ENCODE measurements at regions not wholly inside any gene's neighbourhood (a gene's known extent, or its start where the extent isn't known, plus 50 kb on each side); places are given as distances from the start of the nearest gene placed in this dataset.
A peak's percentile ranks its signal among the peaks of the same experiment; 100 is the strongest.

DNA sequence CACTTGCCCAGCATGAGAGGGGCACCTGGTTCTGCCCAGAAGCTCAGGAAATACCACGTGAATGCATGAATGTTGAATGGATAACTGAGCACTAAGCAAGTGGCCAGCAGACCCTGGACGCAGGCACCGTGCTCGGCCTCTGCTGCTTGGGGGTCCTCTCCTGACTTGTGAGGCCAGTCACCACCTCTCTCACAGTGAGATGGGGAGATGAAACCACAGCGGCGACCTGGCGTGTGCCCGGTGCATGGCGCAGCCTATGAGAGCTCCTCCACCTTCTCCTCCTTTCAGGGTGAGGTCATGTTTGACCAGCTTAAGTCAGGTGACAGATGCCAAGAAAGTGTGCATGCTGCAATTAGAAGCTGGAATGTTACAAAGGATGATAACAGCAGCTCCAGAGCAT, 75.5 kb downstream of the HMX1 start:
- DNase-seq (ENCODE audit: low read depth) = no peak

- DNase-seq (ENCODE audit: low read depth) = no peak
Observed at GRCh38 chr4:8795140-8795539, 76.5 kb downstream of the HMX1 start.

DNA sequence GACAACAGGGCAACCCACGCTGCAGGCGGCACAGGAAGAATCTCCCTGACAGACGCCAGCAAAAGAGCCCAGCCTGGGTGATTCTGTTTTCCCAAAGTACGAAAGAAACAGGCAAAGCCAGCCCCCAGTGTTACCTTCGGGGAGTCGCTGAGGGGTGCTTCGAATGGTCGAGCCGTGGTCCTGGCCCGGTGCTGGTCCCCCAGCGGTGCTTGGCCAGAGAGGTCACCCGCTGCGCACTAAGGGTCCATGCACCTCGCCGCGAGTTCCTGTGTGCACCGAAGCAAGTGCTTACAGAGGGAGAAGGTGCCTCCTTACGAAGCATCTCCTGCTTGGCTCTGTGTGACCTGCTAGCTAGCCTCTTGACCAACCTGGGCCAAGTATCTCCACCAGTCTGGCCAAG, 77.1 kb downstream of the HMX1 start:
- no peak for DNase-seq (ENCODE audit: low read depth)

DNA sequence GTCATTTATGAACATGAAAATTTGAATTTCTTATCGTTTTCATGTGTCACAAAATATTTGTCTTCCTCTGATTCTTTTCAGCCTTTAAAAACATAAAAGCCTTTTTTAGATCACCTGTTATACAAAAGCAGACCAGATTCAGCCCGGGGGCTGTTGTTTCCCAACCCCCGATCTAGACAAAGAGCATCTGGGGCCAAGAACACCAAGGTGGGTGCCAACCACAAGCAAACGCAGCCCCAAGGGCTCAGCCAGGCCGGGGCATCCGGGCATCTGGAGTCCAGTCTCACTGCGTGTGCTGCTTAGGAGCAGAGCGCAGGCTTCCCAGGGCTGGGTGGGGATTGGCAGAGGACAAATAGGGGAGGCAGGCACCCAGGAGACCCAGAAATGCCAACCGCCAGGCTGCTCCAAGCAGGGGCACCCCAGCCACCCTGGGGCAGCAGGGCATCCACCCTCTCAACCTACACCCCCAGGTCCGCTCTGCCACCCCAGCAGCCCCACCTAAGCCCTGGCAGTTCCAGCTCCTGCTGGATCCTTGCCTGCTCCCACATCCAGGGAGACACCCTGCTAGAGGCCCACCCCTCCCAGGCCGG, 78.0 kb downstream of the HMX1 start:
- DNase-seq (ENCODE audit: low read depth) = no peak

- no peak for DNase-seq (ENCODE audit: low read depth)
Observed at GRCh38 chr4:8792491-8792890, 79.1 kb downstream of the HMX1 start.

DNA sequence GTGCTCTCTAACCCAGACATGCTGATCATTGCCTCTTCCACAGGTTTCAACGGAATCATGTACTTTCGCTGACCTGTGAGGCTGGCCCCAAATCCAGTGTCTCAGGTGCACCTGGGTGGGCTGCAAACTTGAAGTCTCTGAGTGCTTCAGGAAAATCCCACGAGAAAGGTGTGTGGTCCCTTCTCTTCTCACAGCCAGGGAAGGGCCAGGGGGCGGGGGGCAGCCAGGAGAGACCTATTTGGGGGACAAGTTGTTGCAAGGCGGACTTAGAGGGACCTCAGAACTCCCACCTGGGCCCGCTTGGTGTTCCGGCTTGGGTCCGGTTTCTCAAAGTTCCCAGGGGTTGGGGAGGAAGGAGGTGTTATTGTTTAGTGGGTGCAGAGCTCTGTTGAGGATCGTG, 80.0 kb downstream of the HMX1 start:
- DNase-seq (ENCODE audit: low read depth) = no peak

GRCh38 chr4:8790749-8791148, 80.9 kb downstream of the HMX1 start:
- DNase-seq (ENCODE audit: low read depth) = no peak

- DNase-seq (ENCODE audit: low read depth) = no peak
Observed at GRCh38 chr4:8788174-8788573, 83.5 kb downstream of the HMX1 start.

DNA sequence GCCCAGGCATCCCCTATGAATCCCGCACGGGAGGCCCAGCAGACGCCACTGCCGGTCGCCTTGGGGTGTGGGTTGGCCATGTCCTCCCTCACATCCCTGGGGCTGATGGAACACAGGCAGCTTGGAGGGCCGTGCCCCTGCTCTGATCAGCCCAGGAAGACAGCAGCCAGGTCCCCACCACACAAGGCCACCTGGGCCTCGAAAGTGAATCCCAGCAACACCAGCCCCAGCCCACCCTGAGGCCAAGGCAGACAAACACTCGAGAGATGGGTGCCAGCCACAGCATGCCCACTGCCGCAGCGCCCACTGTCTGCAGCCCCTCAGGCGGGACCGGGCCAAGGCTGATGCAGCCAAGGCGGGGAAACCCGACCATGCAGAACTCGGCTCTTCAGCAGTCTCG, 85.5 kb downstream of the HMX1 start:
- DNase-seq (ENCODE audit: low read depth) = no peak

DNA sequence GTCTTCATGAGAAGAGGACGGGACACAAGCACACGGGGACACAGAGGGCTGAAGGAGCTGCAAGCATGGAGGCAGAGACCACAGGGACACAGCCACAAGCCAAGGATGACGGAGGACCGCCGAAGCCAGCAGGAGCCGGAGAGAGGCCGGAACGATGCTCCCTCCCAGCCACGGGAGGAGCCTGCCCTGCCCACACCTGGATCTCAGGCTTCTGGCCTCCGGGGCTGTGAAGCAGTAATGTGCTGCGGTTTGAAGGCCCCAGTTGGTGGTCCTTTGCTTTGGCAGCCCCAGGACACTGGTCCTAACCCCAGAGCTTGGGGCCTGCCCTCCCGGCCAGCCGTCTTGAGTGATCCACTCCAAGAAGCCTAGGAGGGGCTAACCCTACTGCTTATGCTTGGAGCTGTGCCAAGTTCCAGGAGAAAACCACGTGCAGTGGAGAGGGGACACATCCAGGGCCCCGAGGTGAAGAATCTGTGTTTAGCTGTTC, 85.9 kb downstream of the HMX1 start:
- no peak for DNase-seq (ENCODE audit: low read depth)

DNA sequence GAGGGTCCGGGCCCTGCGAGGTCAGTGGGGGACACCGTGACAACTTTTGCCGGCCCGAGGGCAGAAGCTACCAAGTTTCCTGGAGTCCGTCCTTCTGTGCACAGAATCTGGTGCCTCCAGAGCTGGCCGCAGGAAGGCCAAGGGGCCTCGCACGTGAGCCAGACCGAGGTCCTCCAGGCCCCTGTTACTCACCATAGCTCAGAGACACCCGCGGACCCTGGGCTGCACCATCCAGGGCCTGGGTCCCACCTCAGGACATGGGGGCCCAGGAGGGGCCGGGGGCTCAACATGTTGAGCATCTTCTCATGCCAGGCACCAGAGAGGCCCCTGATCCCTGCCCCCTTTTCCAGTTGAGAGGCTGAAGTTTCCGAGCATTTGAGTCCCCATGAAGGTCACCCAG, 87.9 kb downstream of the HMX1 start:
- DNase-seq (ENCODE audit: low read depth) = no peak

- DNase-seq (ENCODE audit: low read depth) = no peak
Observed at GRCh38 chr4:8782135-8782534, 89.5 kb downstream of the HMX1 start.

- no peak for DNase-seq (ENCODE audit: low read depth)
Observed at GRCh38 chr4:8781641-8782040, 90.0 kb downstream of the HMX1 start.

DNA sequence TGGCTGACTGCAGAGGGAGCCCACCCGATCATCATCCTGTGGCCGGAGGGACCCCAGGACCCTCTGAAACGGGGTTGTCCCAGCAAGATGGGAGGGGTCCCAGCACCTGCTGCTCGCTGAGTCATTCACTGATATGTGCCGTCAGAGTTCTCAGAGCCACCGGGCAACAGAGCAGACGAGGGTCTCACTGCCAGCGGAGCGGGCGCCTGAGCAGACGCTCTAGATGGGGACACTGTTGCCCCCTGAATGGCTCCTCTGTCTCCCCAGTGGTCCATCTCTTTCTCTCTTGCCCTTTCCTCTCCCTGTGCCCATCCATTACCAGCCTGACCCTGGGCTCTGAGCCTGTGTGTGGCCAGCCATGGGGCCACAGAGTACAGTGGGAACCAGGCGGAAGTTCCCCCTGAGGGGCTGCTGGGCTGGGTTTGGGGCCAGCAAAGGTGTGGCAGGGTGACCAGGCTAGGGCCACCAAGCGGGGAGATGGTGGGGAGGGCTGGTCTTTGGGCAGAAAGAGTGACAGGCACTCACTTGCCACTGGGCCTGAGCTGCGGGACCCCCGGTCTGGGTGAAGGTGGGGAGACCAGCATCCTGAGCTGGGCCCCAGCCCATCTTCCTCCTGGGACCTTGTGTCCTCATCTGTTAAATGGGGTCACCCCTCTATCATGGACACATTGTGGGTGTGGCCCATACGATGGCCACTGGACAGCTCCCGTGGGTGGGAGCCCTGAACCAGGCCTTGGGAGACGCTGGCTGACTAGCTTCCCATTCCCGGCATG, 90.9 kb downstream of the HMX1 start:
- DNase-seq (ENCODE audit: low read depth) = no peak

DNA sequence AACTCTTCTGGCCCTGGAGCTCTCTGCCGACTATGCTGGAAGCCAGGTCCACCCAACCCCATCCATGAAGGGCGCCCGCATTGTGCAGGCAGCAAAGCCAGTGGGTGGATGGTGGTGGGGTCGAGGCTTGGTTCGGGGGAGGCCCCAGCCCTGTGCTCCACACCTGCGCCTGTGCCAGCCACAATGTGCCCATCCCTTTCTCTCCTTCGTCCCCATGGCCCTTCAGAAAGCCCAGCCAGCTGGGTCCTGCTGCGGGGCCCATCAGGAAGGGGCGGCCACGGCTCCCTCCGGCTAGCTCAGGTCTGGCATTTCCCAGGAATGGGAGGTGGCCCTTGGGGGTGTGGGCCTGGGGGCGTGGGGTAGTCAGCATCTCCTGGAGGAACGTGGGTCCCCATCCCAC, 91.6 kb downstream of the HMX1 start:
- no peak for DNase-seq (ENCODE audit: low read depth)

DNA sequence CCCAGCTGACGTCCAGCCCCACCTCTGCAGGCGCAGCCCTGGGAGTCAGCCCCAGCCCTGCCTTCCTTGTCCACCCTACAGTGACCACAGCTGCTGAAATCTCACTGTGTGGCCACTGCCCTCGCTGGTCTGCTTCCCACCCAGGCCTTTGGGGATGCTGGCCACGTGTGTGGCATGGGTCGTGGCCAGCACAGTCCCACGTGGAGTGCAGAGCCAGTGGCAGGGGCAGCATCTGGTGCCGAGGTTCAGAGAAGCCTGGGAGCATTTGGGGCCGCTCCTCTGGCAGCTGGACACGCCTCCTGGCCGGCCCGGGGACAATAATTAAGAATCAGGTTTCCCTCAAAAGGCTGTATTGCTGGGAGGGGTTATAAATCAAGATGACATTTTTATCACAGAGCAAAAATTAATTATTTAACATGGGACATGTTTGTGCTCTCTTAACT, 92.1 kb downstream of the HMX1 start:
- DNase-seq (ENCODE audit: low read depth) = no peak

DNA sequence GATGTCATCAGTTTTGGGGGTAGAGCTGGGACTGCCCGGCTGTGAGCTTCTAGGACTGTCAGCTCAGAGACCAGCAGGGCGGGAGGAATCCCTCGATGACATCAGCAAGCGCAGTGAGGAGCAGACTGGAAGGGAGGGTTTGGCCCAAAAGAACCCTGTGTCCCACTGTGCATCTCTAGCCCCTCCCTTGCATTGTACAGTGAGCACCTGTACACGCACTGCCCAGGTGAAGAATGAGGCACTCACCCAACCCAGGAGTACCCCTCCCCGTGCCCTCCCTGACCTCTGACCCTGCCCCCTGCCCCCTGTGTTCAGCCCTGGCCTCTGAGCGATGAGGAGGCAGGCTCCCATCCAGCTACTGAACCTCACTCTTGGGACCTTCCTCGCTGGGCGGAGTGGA, 92.9 kb downstream of the HMX1 start:
- DNase-seq (ENCODE audit: low read depth) = no peak

DNA sequence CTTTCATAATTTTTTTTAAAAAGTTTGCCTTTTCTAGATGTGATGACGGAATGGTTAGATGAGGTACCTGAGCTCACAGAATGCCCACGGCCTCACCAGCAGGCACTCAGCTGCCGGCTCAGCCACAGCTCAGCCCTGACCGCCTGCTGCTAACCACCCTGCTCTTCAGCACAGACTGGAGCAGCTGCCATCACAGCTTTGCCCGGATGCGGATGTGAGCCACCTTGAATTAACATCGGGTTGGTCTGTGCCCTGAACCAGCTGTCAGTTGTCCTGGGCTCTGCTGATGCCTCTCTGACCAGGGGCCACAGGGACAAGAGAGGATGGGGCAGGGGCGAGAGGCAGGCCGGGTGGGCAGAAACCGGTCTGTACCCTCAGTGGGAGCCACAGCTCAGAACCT, 93.3 kb downstream of the HMX1 start:
- peak; percentile 2 for DNase-seq (ENCODE audit: low read depth)

DNA sequence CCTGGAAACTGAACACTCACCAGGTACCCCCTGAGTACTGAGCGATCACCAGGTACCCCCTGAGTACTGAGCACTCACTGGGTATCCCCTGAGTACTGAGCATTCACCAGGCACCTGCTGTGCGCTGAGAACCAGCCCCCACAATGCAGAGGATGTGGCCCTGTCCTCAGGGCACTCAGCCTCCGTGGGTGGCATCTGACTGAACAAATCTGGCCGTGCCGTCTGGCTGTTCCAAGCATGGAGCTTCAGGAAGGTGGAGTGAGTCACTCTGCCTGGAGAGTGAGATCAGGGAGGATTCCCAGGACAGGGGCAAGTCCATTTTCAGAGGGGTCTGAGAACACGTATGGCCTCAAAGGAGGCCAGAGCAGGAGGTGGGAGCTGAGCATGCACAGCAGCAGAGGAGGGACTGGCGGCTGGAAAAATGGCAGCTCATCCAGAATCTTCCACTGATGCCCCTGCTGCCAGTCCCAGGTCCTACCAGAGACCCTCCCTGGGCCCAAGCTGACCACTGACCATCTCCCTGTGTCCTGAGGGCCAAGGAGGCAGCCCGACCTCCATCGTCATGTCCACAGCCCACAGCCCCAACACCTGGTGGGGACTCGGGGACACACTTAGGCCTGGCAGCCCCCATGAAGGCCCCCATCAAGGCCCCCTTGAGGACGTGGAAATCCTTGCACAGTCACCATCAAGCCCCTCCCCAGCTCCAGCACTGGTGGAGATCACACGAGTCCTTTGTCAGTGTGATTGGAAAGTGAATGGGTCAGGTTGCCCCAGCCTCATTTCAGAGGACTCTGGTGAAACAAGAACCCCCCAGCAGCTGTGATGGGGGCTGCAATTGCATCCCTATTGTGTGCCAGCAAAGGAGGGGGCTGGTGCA, 94.1 kb downstream of the HMX1 start:
- DNase-seq (ENCODE audit: low read depth) = no peak

DNA sequence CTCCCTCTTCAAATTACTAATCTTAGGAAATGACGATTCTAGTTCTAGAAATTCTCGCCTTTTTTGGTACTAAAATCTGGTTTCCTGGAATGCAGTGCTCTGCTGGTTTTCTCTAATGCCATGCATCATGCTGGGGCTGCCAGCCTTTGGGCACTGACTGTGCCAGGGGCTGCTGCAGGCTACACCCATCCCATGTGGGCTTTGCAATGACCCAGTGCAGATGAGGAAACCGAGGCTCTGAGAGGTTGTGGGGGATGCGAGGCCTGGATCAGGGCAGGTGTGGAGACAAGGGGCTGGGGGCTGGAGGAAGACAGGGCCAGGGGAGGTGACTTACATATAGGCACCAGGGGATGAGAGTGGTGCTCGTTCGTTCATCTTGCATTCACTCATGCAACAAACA, 95.3 kb downstream of the HMX1 start:
- no peak for DNase-seq (ENCODE audit: low read depth)

- DNase-seq (ENCODE audit: low read depth) = no peak
Observed at GRCh38 chr4:8775751-8776355, 95.8 kb downstream of the HMX1 start.

DNA sequence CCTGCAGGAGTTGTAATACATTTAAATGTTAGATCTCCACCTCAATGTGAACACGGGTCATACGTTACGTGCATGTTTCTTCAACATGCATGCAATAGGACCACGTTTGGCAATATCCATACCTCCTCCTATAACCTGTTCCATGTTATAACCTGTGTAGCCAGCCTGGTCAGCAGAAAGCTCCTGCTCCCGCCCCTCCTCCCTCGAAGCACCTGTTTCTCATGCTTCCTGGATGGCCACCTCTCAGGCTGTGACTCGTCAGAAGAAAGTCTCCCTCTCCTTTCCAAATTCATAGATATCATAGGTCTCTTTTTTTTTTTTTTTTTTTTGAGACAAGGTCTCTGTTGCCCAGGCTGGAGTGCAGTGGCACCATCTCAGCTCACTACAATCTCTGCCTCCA, 96.5 kb downstream of the HMX1 start:
- DNase-seq (ENCODE audit: low read depth) = no peak

All from myocyte (in vitro differentiated cells).